ENCODE measurements at regions not wholly inside any gene's neighbourhood (a gene's known extent, or its start where the extent isn't known, plus 50 kb on each side); places are given as distances from the start of the nearest gene placed in this dataset.

DNA sequence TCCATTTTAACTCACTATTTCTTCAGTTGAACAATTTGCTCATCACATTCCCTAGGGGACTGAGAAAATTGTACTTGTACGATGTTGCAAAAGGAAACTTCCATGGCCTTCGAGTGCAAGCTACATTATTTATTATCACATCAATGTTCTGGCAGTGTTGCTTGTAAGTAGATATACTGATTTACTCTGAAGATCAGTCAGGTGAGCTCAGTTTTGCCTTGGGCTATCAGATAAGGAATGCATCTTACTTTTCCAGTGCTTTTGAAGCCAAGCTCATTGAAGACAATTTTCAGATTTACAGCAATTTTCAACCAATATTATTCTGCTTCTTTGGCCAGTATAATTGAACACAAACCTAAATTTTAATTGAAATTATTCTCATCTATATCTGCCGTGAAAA is 1296.9 kb downstream of the RAPGEF2 start:
- in situ Hi-C loops (cut with HindIII; ENCODE audit: low pct_unique_long_range_greater_than_20kb, low sequenced_read_pairs) = no loop called here
- Histone ChIP-seq H3K4me3 (ENCODE audit: low read depth in 2 of 2, low read length in 2 of 2) (no peak overlapping the region), H3K36me3 (ENCODE audit: control insufficient read depth, insufficient read depth, low read length) (no peaks in the 10 kb centered on the region), H3K27me3 (ENCODE audit: control insufficient read depth, insufficient read depth, low read length) (no peaks in the 10 kb centered on the region), H3K4me1 (ENCODE audit: control insufficient read depth, insufficient read depth, low read length) (no peaks in the 10 kb centered on the region), H3K27ac (ENCODE audit: low read length) (no peak overlapping the region), H3K9me3 (ENCODE audit: control insufficient read depth, insufficient read depth, low read depth, low read length) (no peaks in the 10 kb centered on the region)
- TF ChIP-seq, protein P1, sequence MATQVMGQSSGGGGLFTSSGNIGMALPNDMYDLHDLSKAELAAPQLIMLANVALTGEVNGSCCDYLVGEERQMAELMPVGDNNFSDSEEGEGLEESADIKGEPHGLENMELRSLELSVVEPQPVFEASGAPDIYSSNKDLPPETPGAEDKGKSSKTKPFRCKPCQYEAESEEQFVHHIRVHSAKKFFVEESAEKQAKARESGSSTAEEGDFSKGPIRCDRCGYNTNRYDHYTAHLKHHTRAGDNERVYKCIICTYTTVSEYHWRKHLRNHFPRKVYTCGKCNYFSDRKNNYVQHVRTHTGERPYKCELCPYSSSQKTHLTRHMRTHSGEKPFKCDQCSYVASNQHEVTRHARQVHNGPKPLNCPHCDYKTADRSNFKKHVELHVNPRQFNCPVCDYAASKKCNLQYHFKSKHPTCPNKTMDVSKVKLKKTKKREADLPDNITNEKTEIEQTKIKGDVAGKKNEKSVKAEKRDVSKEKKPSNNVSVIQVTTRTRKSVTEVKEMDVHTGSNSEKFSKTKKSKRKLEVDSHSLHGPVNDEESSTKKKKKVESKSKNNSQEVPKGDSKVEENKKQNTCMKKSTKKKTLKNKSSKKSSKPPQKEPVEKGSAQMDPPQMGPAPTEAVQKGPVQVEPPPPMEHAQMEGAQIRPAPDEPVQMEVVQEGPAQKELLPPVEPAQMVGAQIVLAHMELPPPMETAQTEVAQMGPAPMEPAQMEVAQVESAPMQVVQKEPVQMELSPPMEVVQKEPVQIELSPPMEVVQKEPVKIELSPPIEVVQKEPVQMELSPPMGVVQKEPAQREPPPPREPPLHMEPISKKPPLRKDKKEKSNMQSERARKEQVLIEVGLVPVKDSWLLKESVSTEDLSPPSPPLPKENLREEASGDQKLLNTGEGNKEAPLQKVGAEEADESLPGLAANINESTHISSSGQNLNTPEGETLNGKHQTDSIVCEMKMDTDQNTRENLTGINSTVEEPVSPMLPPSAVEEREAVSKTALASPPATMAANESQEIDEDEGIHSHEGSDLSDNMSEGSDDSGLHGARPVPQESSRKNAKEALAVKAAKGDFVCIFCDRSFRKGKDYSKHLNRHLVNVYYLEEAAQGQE (IDR thresholded peaks at IDR 0.05; ENCODE audit: insufficient read depth in 1 of 2, low read depth in 2 of 2, low read length in 1 of 2) = no peak
- TF ChIP-seq SIN3A (IDR thresholded peaks at IDR 0.05; ENCODE audit: borderline replicate concordance, insufficient read depth, low read depth, low read length) = no peak
- no peak for TF ChIP-seq POLR2AphosphoS5 (IDR thresholded peaks at IDR 0.05; ENCODE audit: low read depth, low read length)
- TF ChIP-seq TCF7L2 (IDR thresholded peaks at IDR 0.05; ENCODE audit: low read depth, low read length) = no peak
- no peak for TF ChIP-seq CTCF (IDR thresholded peaks at IDR 0.05)
- ATAC-seq (no peak), DNase-seq (ENCODE audit: low read depth, low spot score) (no peak)
- ChIA-PET POLR2A (no interaction called here), CTCF (no interaction called here)
- no TSS peak for BruUV-seq (replicated peaks)
- intact Hi-C loops (cut with micrococcal nuclease; ENCODE audit: unreplicated experiment) = no loop called here

DNA sequence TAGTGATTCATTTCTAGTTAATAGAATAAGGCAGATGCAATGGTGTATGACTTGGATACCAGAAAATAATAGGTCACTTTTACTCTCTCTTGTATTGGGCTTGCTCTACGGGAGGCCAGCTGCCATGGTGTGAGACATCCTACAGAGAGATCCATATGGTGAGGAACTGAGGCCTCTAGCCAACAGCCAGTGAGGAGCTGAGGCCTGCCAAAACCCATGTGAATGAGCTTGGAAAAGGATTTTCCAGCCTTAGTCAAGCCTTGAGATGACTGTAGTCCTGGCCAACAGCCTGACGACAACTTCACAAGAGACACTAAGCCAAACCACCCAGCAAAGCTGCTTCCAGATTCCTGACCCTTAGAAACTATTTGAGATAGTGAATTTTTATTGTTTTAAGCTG is 1300.2 kb downstream of the RAPGEF2 start:
- POLR2A ChIA-PET = no interaction called here
- intact Hi-C loops (cut with micrococcal nuclease; ENCODE audit: unreplicated experiment) (no loop called here), in situ Hi-C loops (cut with HindIII; ENCODE audit: low pct_unique_long_range_greater_than_20kb, low sequenced_read_pairs) (no loop called here)
- no peak overlapping the region for H3K4me3 ChIP-seq (ENCODE audit: low read depth in 2 of 2, low read length in 2 of 2)
- TF ChIP-seq TCF7L2 (IDR thresholded peaks at IDR 0.05; ENCODE audit: low read depth, low read length) = no peak
- no peak for TF ChIP-seq POLR2AphosphoS5 (IDR thresholded peaks at IDR 0.05; ENCODE audit: low read depth, low read length)
- no peak for TF ChIP-seq SIN3A (IDR thresholded peaks at IDR 0.05; ENCODE audit: borderline replicate concordance, insufficient read depth, low read depth, low read length)
- TF ChIP-seq, protein P1 (IDR thresholded peaks at IDR 0.05; ENCODE audit: insufficient read depth in 1 of 2, low read depth in 2 of 2, low read length in 1 of 2) = no peak
- no peak for TF ChIP-seq CTCF (IDR thresholded peaks at IDR 0.05)
- no peak for ATAC-seq
- H3K27ac ChIP-seq (ENCODE audit: low read length) = no peak overlapping the region
- BruUV-seq (replicated peaks) = no TSS peak
- DNase-seq (ENCODE audit: low read depth, low spot score) = no peak
- H3K4me1 ChIP-seq (ENCODE audit: control insufficient read depth, insufficient read depth, low read length) = no peaks in the 10 kb centered on the region
- H3K27me3 ChIP-seq (ENCODE audit: control insufficient read depth, insufficient read depth, low read length) = no peaks in the 10 kb centered on the region
- CTCF ChIA-PET = no interaction called here
- H3K9me3 ChIP-seq (ENCODE audit: control insufficient read depth, insufficient read depth, low read depth, low read length) = no peaks in the 10 kb centered on the region
- H3K36me3 ChIP-seq (ENCODE audit: control insufficient read depth, insufficient read depth, low read length) = no peaks in the 10 kb centered on the region

Measured in Panc1 (cell line).